ENCODE measurements at regions not wholly inside any gene's neighbourhood (a gene's known extent, or its start where the extent isn't known, plus 50 kb on each side); places are given as distances from the start of the nearest gene placed in this dataset.
"Not testable (repeated sequence)": the region's sequence is repeated elsewhere in the genome, so short reads cannot be mapped to it uniquely, and the experiment has no call there.

GRCh38 chr18:76619261-76619620 is 124.2 kb upstream of the ZNF516 start:
- TF ChIP-seq, protein P1, sequence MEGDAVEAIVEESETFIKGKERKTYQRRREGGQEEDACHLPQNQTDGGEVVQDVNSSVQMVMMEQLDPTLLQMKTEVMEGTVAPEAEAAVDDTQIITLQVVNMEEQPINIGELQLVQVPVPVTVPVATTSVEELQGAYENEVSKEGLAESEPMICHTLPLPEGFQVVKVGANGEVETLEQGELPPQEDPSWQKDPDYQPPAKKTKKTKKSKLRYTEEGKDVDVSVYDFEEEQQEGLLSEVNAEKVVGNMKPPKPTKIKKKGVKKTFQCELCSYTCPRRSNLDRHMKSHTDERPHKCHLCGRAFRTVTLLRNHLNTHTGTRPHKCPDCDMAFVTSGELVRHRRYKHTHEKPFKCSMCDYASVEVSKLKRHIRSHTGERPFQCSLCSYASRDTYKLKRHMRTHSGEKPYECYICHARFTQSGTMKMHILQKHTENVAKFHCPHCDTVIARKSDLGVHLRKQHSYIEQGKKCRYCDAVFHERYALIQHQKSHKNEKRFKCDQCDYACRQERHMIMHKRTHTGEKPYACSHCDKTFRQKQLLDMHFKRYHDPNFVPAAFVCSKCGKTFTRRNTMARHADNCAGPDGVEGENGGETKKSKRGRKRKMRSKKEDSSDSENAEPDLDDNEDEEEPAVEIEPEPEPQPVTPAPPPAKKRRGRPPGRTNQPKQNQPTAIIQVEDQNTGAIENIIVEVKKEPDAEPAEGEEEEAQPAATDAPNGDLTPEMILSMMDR (IDR thresholded peaks at IDR 0.05; ENCODE audit: borderline replicate concordance, control extremely low read depth, extremely low read depth, insufficient read depth, missing control alignments), result no peak
- in situ Hi-C loops (cut with MboI; ENCODE audit: low sequenced_read_pairs, unreplicated experiment), result no loop called here
- DNase-seq (ENCODE audit: low spot score), result no peak

- TF ChIP-seq, protein P1 (IDR thresholded peaks at IDR 0.05; ENCODE audit: borderline replicate concordance, control extremely low read depth, extremely low read depth, insufficient read depth, missing control alignments), result no peak
- in situ Hi-C loops (cut with MboI; ENCODE audit: low sequenced_read_pairs, unreplicated experiment), result no loop called here
- no peak for DNase-seq (ENCODE audit: low spot score)
These were observed 123.7 kb upstream of the ZNF516 start for GRCh38 chr18:76618721-76619120.

DNA sequence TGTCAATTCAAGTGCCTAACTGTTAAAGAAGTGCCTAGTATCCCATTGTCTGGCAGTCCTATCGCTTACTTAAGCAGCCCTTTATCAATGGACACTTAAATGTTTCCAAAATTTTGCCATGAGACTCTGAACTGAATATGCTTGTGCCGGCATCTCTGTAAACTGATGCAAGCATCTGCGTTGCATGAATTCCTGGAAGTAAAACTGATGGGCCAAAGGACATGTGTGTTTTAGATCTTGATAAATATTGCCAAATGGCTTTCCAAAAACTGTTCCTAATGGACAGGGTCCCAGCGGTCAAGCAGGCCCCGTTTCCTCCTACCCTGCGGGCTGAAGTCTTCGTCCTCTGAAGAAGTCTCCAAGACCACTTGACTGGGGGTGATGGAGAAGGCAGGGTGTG is 121.3 kb upstream of the ZNF516 start:
- TF ChIP-seq, protein P1 (IDR thresholded peaks at IDR 0.05; ENCODE audit: borderline replicate concordance, control extremely low read depth, extremely low read depth, insufficient read depth, missing control alignments), result no peak
- in situ Hi-C loops (cut with MboI; ENCODE audit: low sequenced_read_pairs, unreplicated experiment), result no loop called here
- no peak for DNase-seq (ENCODE audit: low spot score)

GRCh38 chr18:76615065-76615733 is 120.2 kb upstream of the ZNF516 start:
- DNase-seq (ENCODE audit: low spot score), result no peak
- TF ChIP-seq, protein P1 (IDR thresholded peaks at IDR 0.05; ENCODE audit: borderline replicate concordance, control extremely low read depth, extremely low read depth, insufficient read depth, missing control alignments), result no peak
- in situ Hi-C loops (cut with MboI; ENCODE audit: low sequenced_read_pairs, unreplicated experiment), result no loop called here

DNA sequence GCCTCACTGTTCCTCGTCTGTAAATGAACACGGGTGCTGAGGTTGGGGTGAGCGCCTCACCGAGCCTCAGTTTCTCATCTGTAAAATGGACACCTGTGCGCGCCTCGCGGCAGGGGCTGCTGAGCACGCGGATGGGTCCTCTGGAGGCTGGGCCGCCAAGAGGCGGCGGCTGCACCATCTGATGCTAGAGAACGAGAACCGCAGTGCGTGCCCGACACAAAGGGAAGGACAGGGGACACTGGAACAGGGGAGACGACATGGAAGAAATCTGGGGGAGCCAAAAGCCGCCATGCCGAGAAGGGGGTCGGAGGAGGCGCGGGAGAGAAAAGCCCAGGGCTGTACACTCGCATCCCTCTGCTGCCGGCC is 118.7 kb upstream of the ZNF516 start:
- in situ Hi-C loops (cut with MboI; ENCODE audit: low sequenced_read_pairs, unreplicated experiment), result no loop called here
- no peak for DNase-seq (ENCODE audit: low spot score)
- TF ChIP-seq, protein P1 (IDR thresholded peaks at IDR 0.05; ENCODE audit: borderline replicate concordance, control extremely low read depth, extremely low read depth, insufficient read depth, missing control alignments), result no peak

DNA sequence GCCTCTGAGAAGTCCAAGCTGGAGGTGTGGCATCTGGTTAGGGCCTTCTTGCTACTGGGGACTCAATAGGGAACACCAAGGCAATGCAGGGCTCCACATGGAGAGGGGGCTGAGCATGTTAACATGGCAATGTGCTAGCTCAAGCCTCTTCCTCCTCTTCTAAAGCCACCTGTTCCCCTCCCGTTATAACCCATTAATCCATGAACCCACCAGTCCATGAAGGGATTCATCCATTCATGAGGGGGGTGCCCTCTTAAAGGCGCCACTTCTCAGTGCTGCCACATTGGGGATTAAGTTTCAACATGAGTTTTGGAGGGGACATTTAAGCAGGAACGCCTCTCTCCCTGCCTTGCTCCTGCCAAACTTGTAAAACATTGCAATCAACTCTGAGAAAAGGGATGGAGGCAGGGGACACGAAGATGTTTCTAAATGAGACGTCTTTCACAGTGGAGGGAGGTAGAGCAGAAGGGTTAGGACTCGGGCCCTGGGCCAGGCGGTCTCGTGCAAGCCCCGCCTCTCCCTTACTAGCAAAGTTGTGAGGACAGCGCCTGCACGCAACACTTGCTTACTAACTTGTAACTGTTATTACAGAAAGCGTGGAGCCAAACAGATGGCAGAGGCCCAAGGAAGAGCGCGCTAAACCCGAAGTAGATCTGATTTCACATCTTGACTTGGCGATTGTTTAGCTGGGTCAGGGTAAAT is 118.2 kb upstream of the ZNF516 start:
- TF ChIP-seq, protein P1 (IDR thresholded peaks at IDR 0.05; ENCODE audit: borderline replicate concordance, control extremely low read depth, extremely low read depth, insufficient read depth, missing control alignments), result no peak
- in situ Hi-C loops (cut with MboI; ENCODE audit: low sequenced_read_pairs, unreplicated experiment), result no loop called here
- DNase-seq (ENCODE audit: low spot score), result no peak

- in situ Hi-C loops (cut with MboI; ENCODE audit: low sequenced_read_pairs, unreplicated experiment); DNase-seq (ENCODE audit: low spot score): not testable (repeated sequence)
These were observed 116.7 kb upstream of the ZNF516 start for GRCh38 chr18:76611750-76612045.

Data from GM13976 (cell line).